ENCODE measurements at regions not wholly inside any gene's neighbourhood (a gene's known extent, or its start where the extent isn't known, plus 50 kb on each side); places are given as distances from the start of the nearest gene placed in this dataset.
"Not testable (repeated sequence)": the region's sequence is repeated elsewhere in the genome, so short reads cannot be mapped to it uniquely, and the experiment has no call there.

- no peak for DNase-seq (ENCODE audit: low read depth)
- TF ChIP-seq POLR2A (IDR thresholded peaks at IDR 0.05; ENCODE audit: extremely low read depth, insufficient read length): no peak
- TF ChIP-seq CTCF (IDR thresholded peaks at IDR 0.05; ENCODE audit: low read depth, low read length): no peak
- TF ChIP-seq MAX (IDR thresholded peaks at IDR 0.05; ENCODE audit: low read depth, low read length): no peak
- TF ChIP-seq MYC (IDR thresholded peaks at IDR 0.05; ENCODE audit: low read depth, low read length): no peak
- H3K4me3 ChIP-seq (ENCODE audit: low read depth, low read length): no peak overlapping the region
These were observed 602.6 kb upstream of the HS3ST5 start for GRCh38 chr6:114945392-114945791.

- no peak overlapping the region for H3K4me3 ChIP-seq (ENCODE audit: low read depth, low read length)
- DNase-seq (ENCODE audit: low read depth): no peak
- TF ChIP-seq MYC (IDR thresholded peaks at IDR 0.05; ENCODE audit: low read depth, low read length) (no peak), POLR2A (IDR thresholded peaks at IDR 0.05; ENCODE audit: extremely low read depth, insufficient read length) (no peak), MAX (IDR thresholded peaks at IDR 0.05; ENCODE audit: low read depth, low read length) (no peak), CTCF (IDR thresholded peaks at IDR 0.05; ENCODE audit: low read depth, low read length) (no peak)
These were observed 598.3 kb upstream of the HS3ST5 start for GRCh38 chr6:114941078-114941477.

GRCh38 chr6:114940181-114940580 is 597.4 kb upstream of the HS3ST5 start:
- no peak for DNase-seq (ENCODE audit: low read depth)
- H3K4me3 ChIP-seq (ENCODE audit: low read depth, low read length): no peak overlapping the region
- TF ChIP-seq POLR2A (IDR thresholded peaks at IDR 0.05; ENCODE audit: extremely low read depth, insufficient read length) (no peak), MAX (IDR thresholded peaks at IDR 0.05; ENCODE audit: low read depth, low read length) (no peak), MYC (IDR thresholded peaks at IDR 0.05; ENCODE audit: low read depth, low read length) (no peak), CTCF (IDR thresholded peaks at IDR 0.05; ENCODE audit: low read depth, low read length) (no peak)

GRCh38 chr6:114939630-114940029 is 596.8 kb upstream of the HS3ST5 start:
- no peak for TF ChIP-seq MYC (IDR thresholded peaks at IDR 0.05; ENCODE audit: low read depth, low read length)
- TF ChIP-seq CTCF (IDR thresholded peaks at IDR 0.05; ENCODE audit: low read depth, low read length): no peak
- no peak for TF ChIP-seq MAX (IDR thresholded peaks at IDR 0.05; ENCODE audit: low read depth, low read length)
- no peak for TF ChIP-seq POLR2A (IDR thresholded peaks at IDR 0.05; ENCODE audit: extremely low read depth, insufficient read length)
- DNase-seq (ENCODE audit: low read depth): no peak
- no peak overlapping the region for H3K4me3 ChIP-seq (ENCODE audit: low read depth, low read length)

GRCh38 chr6:114936080-114936479 is 593.3 kb upstream of the HS3ST5 start:
- no peak for DNase-seq (ENCODE audit: low read depth)
- no peak for TF ChIP-seq MYC (IDR thresholded peaks at IDR 0.05; ENCODE audit: low read depth, low read length)
- no peak overlapping the region for H3K4me3 ChIP-seq (ENCODE audit: low read depth, low read length)

GRCh38 chr6:114934079-114934478 is 591.3 kb upstream of the HS3ST5 start:
- TF ChIP-seq CTCF (IDR thresholded peaks at IDR 0.05; ENCODE audit: low read depth, low read length): no peak
- no peak for TF ChIP-seq MYC (IDR thresholded peaks at IDR 0.05; ENCODE audit: low read depth, low read length)
- TF ChIP-seq POLR2A (IDR thresholded peaks at IDR 0.05; ENCODE audit: extremely low read depth, insufficient read length): no peak
- TF ChIP-seq MAX (IDR thresholded peaks at IDR 0.05; ENCODE audit: low read depth, low read length): no peak
- DNase-seq (ENCODE audit: low read depth): no peak
- no peak overlapping the region for H3K4me3 ChIP-seq (ENCODE audit: low read depth, low read length)

GRCh38 chr6:114928731-114929130 is 585.9 kb upstream of the HS3ST5 start:
- H3K4me3 ChIP-seq (ENCODE audit: low read depth, low read length); DNase-seq (ENCODE audit: low read depth): not testable (repeated sequence)

Measured in NB4 (cell line).